Loucy (cell line): ENCODE measurements at regions not wholly inside any gene's neighbourhood (a gene's known extent, or its start where the extent isn't known, plus 50 kb on each side); places are given as distances from the start of the nearest gene placed in this dataset.

Experiments used
- CTCF ChIP-seq: fragments of 200-600 bp; sonication (generic); conservative IDR thresholded peaks from 2 replicates; pipeline ENCODE4 v1.5.1; 2014; ENCODE audit warnings: mild to moderate bottlenecking, antibody characterized with exemption, low read length
- EZH2phosphoT487 ChIP-seq: fragments of 200-600 bp; IDR thresholded peaks from 2 replicates; pipeline ENCODE4 v1.6.1; 2018; ENCODE audit warnings: antibody characterized with exemption, mild to moderate bottlenecking, moderate library complexity, borderline replicate concordance

- no peak for TF ChIP-seq CTCF
- no peak for TF ChIP-seq EZH2phosphoT487
These were observed 170.1 kb upstream of the CADM1 start for GRCh38 chr11:115674176-115674936.
